ENCODE measurements at regions not wholly inside any gene's neighbourhood (a gene's known extent, or its start where the extent isn't known, plus 50 kb on each side); places are given as distances from the start of the nearest gene placed in this dataset.

GRCh38 chr2:173452416-173452815 lies 97.7 kb downstream of the CDCA7 start:
- no peak for DNase-seq
- no peak for TF ChIP-seq POLR2A (IDR thresholded peaks at IDR 0.05; ENCODE audit: low read length)
- no peak for TF ChIP-seq GATA1 (IDR thresholded peaks at IDR 0.05; ENCODE audit: low read depth, low read length)

- TF ChIP-seq POLR2A (IDR thresholded peaks at IDR 0.05; ENCODE audit: low read length) (no peak), GATA1 (IDR thresholded peaks at IDR 0.05; ENCODE audit: low read depth, low read length) (no peak)
- DNase-seq: no peak
Measured at GRCh38 chr2:173456960-173457359, 102.3 kb downstream of the CDCA7 start.

GRCh38 chr2:173457366-173457765 lies 102.7 kb downstream of the CDCA7 start:
- no peak for TF ChIP-seq POLR2A (IDR thresholded peaks at IDR 0.05; ENCODE audit: low read length)
- TF ChIP-seq GATA1 (IDR thresholded peaks at IDR 0.05; ENCODE audit: low read depth, low read length): no peak
- DNase-seq: no peak

GRCh38 chr2:173458991-173459780 lies 104.5 kb downstream of the CDCA7 start:
- DNase-seq: no peak
- TF ChIP-seq POLR2A (IDR thresholded peaks at IDR 0.05; ENCODE audit: low read length) (no peak), GATA1 (IDR thresholded peaks at IDR 0.05; ENCODE audit: low read depth, low read length) (no peak)

- no peak for DNase-seq
- TF ChIP-seq POLR2A (IDR thresholded peaks at IDR 0.05; ENCODE audit: low read length) (no peak), GATA1 (IDR thresholded peaks at IDR 0.05; ENCODE audit: low read depth, low read length) (no peak)
Measured at GRCh38 chr2:173462892-173463840, 108.5 kb downstream of the CDCA7 start.

GRCh38 chr2:173463846-173464245 lies 109.2 kb downstream of the CDCA7 start:
- no peak for DNase-seq
- TF ChIP-seq GATA1 (IDR thresholded peaks at IDR 0.05; ENCODE audit: low read depth, low read length) (no peak), POLR2A (IDR thresholded peaks at IDR 0.05; ENCODE audit: low read length) (no peak)

GRCh38 chr2:173467751-173468150 lies 113.1 kb downstream of the CDCA7 start:
- DNase-seq: no peak
- TF ChIP-seq POLR2A (IDR thresholded peaks at IDR 0.05; ENCODE audit: low read length): no peak
- no peak for TF ChIP-seq GATA1 (IDR thresholded peaks at IDR 0.05; ENCODE audit: low read depth, low read length)

GRCh38 chr2:173468266-173468793 lies 113.7 kb downstream of the CDCA7 start:
- DNase-seq: no peak
- TF ChIP-seq POLR2A (IDR thresholded peaks at IDR 0.05; ENCODE audit: low read length) (no peak), GATA1 (IDR thresholded peaks at IDR 0.05; ENCODE audit: low read depth, low read length) (no peak)

- no peak for DNase-seq
- no peak for TF ChIP-seq GATA1 (IDR thresholded peaks at IDR 0.05; ENCODE audit: low read depth, low read length)
- TF ChIP-seq POLR2A (IDR thresholded peaks at IDR 0.05; ENCODE audit: low read length): no peak
Measured at GRCh38 chr2:173472112-173472511, 117.4 kb downstream of the CDCA7 start.

GRCh38 chr2:173483137-173483536 lies 128.5 kb downstream of the CDCA7 start:
- TF ChIP-seq POLR2A (IDR thresholded peaks at IDR 0.05; ENCODE audit: low read length) (no peak), GATA1 (IDR thresholded peaks at IDR 0.05; ENCODE audit: low read depth, low read length) (no peak)
- DNase-seq: no peak

GRCh38 chr2:173488861-173489260 lies 134.2 kb downstream of the CDCA7 start:
- no peak for DNase-seq
- TF ChIP-seq POLR2A (IDR thresholded peaks at IDR 0.05; ENCODE audit: low read length): no peak
- no peak for TF ChIP-seq GATA1 (IDR thresholded peaks at IDR 0.05; ENCODE audit: low read depth, low read length)

GRCh38 chr2:173491418-173491817 lies 136.7 kb downstream of the CDCA7 start:
- TF ChIP-seq POLR2A (IDR thresholded peaks at IDR 0.05; ENCODE audit: low read length) (no peak), GATA1 (IDR thresholded peaks at IDR 0.05; ENCODE audit: low read depth, low read length) (no peak)
- DNase-seq: no peak

- no peak for DNase-seq
Measured at GRCh38 chr2:173493874-173494273, 139.2 kb downstream of the CDCA7 start.

GRCh38 chr2:173496746-173497145 lies 142.1 kb downstream of the CDCA7 start:
- TF ChIP-seq GATA1 (IDR thresholded peaks at IDR 0.05; ENCODE audit: low read depth, low read length) (no peak), POLR2A (IDR thresholded peaks at IDR 0.05; ENCODE audit: low read length) (no peak)
- no peak for DNase-seq

More at GRCh38 chr2:173493874-173494273, 139.2 kb downstream of the CDCA7 start:
- no peak for TF ChIP-seq GATA1 (IDR thresholded peaks at IDR 0.05; ENCODE audit: low read depth, low read length)
- no peak for TF ChIP-seq POLR2A (IDR thresholded peaks at IDR 0.05; ENCODE audit: low read length)

Data from erythroblast (primary cell).